DMS114 treated with DMSO at 0.1 percent for 48 hours (cell line): ENCODE measurements at regions not wholly inside any gene's neighbourhood (a gene's known extent, or its start where the extent isn't known, plus 50 kb on each side); places are given as distances from the start of the nearest gene placed in this dataset.

Experiments
- DNase-seq: peaks from one replicate; lab custom pipeline; 2025; ENCODE audit not compliant: unreplicated experiment; lab: John Stamatoyannopoulos, UW

- no peak for DNase-seq
These were observed 283.3 kb upstream of the THSD7B start for GRCh38 chr2:136482006-136482405.

- DNase-seq, result no peak
These were observed 285.6 kb upstream of the THSD7B start for GRCh38 chr2:136479696-136480095.

- no peak for DNase-seq
These were observed 296.5 kb upstream of the THSD7B start for GRCh38 chr2:136468799-136469369.

GRCh38 chr2:136452528-136452927 lies 312.8 kb upstream of the THSD7B start:
- no peak for DNase-seq

- no peak for DNase-seq
These were observed 316.2 kb upstream of the THSD7B start for GRCh38 chr2:136448986-136449780.

- no peak for DNase-seq
These were observed 316.9 kb upstream of the THSD7B start for GRCh38 chr2:136448432-136448831.

GRCh38 chr2:136444323-136444722 lies 321.0 kb upstream of the THSD7B start:
- no peak for DNase-seq

- DNase-seq, result no peak
These were observed 321.7 kb upstream of the THSD7B start for GRCh38 chr2:136443661-136444060.

- DNase-seq, result no peak
These were observed 323.2 kb upstream of the THSD7B start for GRCh38 chr2:136441979-136442714.

GRCh38 chr2:136439064-136439676 lies 321.2 kb upstream of the CXCR4 start:
- no peak for DNase-seq

GRCh38 chr2:136437461-136437860 lies 319.5 kb upstream of the CXCR4 start:
- no peak for DNase-seq

- no peak for DNase-seq
These were observed 319.0 kb upstream of the CXCR4 start for GRCh38 chr2:136436936-136437335.

- no peak for DNase-seq
These were observed 316.3 kb upstream of the CXCR4 start for GRCh38 chr2:136434251-136434715.

- DNase-seq, result no peak
These were observed 315.3 kb upstream of the CXCR4 start for GRCh38 chr2:136433261-136433660.

GRCh38 chr2:136424112-136424511 lies 306.2 kb upstream of the CXCR4 start:
- no peak for DNase-seq

GRCh38 chr2:136423516-136423996 lies 305.6 kb upstream of the CXCR4 start:
- peak; percentile 3 for DNase-seq

GRCh38 chr2:136422512-136422911 lies 304.6 kb upstream of the CXCR4 start:
- no peak for DNase-seq

GRCh38 chr2:136420346-136420745 lies 302.4 kb upstream of the CXCR4 start:
- no peak for DNase-seq

GRCh38 chr2:136411946-136412345 lies 294.0 kb upstream of the CXCR4 start:
- no peak for DNase-seq

GRCh38 chr2:136410673-136411072 lies 292.7 kb upstream of the CXCR4 start:
- DNase-seq, result no peak

GRCh38 chr2:136408795-136409194 lies 290.8 kb upstream of the CXCR4 start:
- DNase-seq, result no peak
